Hepatocyte (in vitro differentiated cells): ENCODE measurements at regions not wholly inside any gene's neighbourhood (a gene's known extent, or its start where the extent isn't known, plus 50 kb on each side); places are given as distances from the start of the nearest gene placed in this dataset.

Source experiments
- DNase-seq: peaks from one replicate; pipeline ENCODE4 v3.0.0-alpha.2; 2016; ENCODE audit warnings: low spot score
- H2AFZ ChIP-seq: fragments of 200-600 bp; sonication (generic); 2 replicates; pipeline ENCODE4 v1.6.0; 2016; ENCODE audit warnings: antibody characterized with exemption, mild to moderate bottlenecking
- H3K27ac ChIP-seq: fragments of 200-600 bp; sonication (generic); 2 replicates; pipeline ENCODE4 v1.5.1; 2016; ENCODE audit warnings: mild to moderate bottlenecking
- H3K27me3 ChIP-seq: fragments of 200-600 bp; sonication (generic); 2 replicates; pipeline ENCODE4 v1.6.1; 2016
- H3K36me3 ChIP-seq: fragments of 200-600 bp; sonication (generic); replicated peaks from 2 replicates; pipeline ENCODE4 v1.5.1; 2016; ENCODE audit warnings: low read depth; ENCODE audit not compliant: insufficient read depth
- H3K4me1 ChIP-seq: fragments of 200-600 bp; sonication (generic); 2 replicates; pipeline ENCODE4 v1.5.1; 2016; ENCODE audit warnings: mild to moderate bottlenecking, moderate library complexity; ENCODE audit not compliant: insufficient read depth
- H3K4me2 ChIP-seq: fragments of 200-600 bp; sonication (generic); 2 replicates; pipeline ENCODE4 v1.6.0; 2016
- H3K4me3 ChIP-seq: fragments of 200-600 bp; sonication (generic); 2 replicates; pipeline ENCODE4 v1.5.1; 2016; ENCODE audit warnings: mild to moderate bottlenecking
- H3K79me2 ChIP-seq: fragments of 200-600 bp; sonication (generic); 2 replicates; pipeline ENCODE4 v1.6.0; 2017; ENCODE audit warnings: mild to moderate bottlenecking
- H3K9me2 ChIP-seq: fragments of 200-600 bp; sonication (generic); replicated peaks from 2 replicates; pipeline ENCODE4 v1.6.0; 2017; ENCODE audit warnings: mild to moderate bottlenecking; ENCODE audit not compliant: insufficient read depth
- H3K9me3 ChIP-seq: fragments of 200-600 bp; sonication (generic); 2 replicates; pipeline ENCODE4 v1.5.1; 2016; ENCODE audit warnings: low read depth, mild to moderate bottlenecking
- H4K20me1 ChIP-seq: fragments of 200-600 bp; sonication (generic); 2 replicates; pipeline ENCODE4 v1.6.0; 2016; ENCODE audit warnings: mild to moderate bottlenecking; ENCODE audit not compliant: insufficient read depth, poor library complexity, severe bottlenecking
- CTCF ChIP-seq: fragments of 200-600 bp; sonication (generic); IDR thresholded peaks from 2 replicates; pipeline ENCODE4 v1.5.1; 2016; ENCODE audit warnings: antibody characterized with exemption, mild to moderate bottlenecking; ENCODE audit not compliant: poor library complexity
- EZH2 ChIP-seq: fragments of 200-600 bp; sonication (generic); IDR thresholded peaks from 2 replicates; pipeline ENCODE4 v1.6.1; 2016; ENCODE audit warnings: antibody characterized with exemption, mild to moderate bottlenecking, borderline replicate concordance
- EZH2phosphoT487 ChIP-seq: fragments of 200-600 bp; sonication (generic); IDR thresholded peaks from one replicate; pipeline ENCODE4 v1.6.1; 2018; ENCODE audit warnings: antibody characterized with exemption, mild to moderate bottlenecking, low read depth, moderate library complexity; ENCODE audit not compliant: unreplicated experiment, severe bottlenecking
- WGBS: methylation state at CpG from one replicate; pipeline ENCODE4 v1.1.6; 2016; ENCODE audit warnings: low lambda C conversion rate; ENCODE audit errors: missing lambda C conversion rate; 5-methylcytosine and 5-hydroxymethylcytosine counted together

GRCh38 chr9:129558063-129558550 lies 62.8 kb downstream of the C9orf50 start:
- Histone ChIP-seq H4K20me1 (no peaks in the 10 kb centered on the region), H3K79me2 (no peaks in the 10 kb centered on the region), H3K27ac (peak overlapping the region; percentile 84), H3K9me3 (no peaks in the 10 kb centered on the region), H3K4me2 (peak overlapping the region; percentile 20), H3K4me3 (no peak overlapping the region), H3K4me1 (peaks cover 42% of the 10 kb centered on the region), H3K9me2 (no peaks in the 10 kb centered on the region), H3K36me3 (no peaks in the 10 kb centered on the region), H2AFZ (no peak overlapping the region), H3K27me3 (no peaks in the 10 kb centered on the region)
- no peak for TF ChIP-seq CTCF
- no peak for TF ChIP-seq EZH2phosphoT487
- no peak for TF ChIP-seq EZH2
- 68% methylated on average over 14 of the region's 16 CpGs for WGBS
- DNase-seq = no peak

GRCh38 chr9:129557192-129558036 lies 63.5 kb downstream of the C9orf50 start:
- Histone ChIP-seq H3K36me3 (no peaks in the 10 kb centered on the region), H3K9me2 (no peaks in the 10 kb centered on the region), H2AFZ (peak overlapping the region; percentile 56), H3K79me2 (no peaks in the 10 kb centered on the region), H3K4me2 (peak overlapping the region; percentile 54), H3K27ac (peak overlapping the region; percentile 84), H3K4me1 (peaks cover 42% of the 10 kb centered on the region), H3K9me3 (no peaks in the 10 kb centered on the region), H3K4me3 (no peak overlapping the region), H4K20me1 (no peaks in the 10 kb centered on the region), H3K27me3 (no peaks in the 10 kb centered on the region)
- TF ChIP-seq EZH2 (no peak), CTCF (no peak), EZH2phosphoT487 (no peak)
- DNase-seq = peak; percentile 76
- WGBS = 38% methylated on average over 22 of the region's 24 CpGs

- no peaks in the 10 kb centered on the region for H4K20me1 ChIP-seq
- H3K4me2 ChIP-seq = peak overlapping the region; percentile 54
- H3K36me3 ChIP-seq = no peaks in the 10 kb centered on the region
- peak overlapping the region; percentile 56 for H2AFZ ChIP-seq
- DNase-seq = no peak
- H3K79me2 ChIP-seq = no peaks in the 10 kb centered on the region
- WGBS = 72% methylated on average over 12 of the region's 12 CpGs
- TF ChIP-seq CTCF = no peak
- TF ChIP-seq EZH2 = no peak
- no peak for TF ChIP-seq EZH2phosphoT487
- H3K4me1 ChIP-seq = peaks cover 36% of the 10 kb centered on the region
- H3K4me3 ChIP-seq = no peak overlapping the region
- no peaks in the 10 kb centered on the region for H3K9me3 ChIP-seq
- no peaks in the 10 kb centered on the region for H3K9me2 ChIP-seq
- H3K27ac ChIP-seq = peak overlapping the region; percentile 84
- H3K27me3 ChIP-seq = no peaks in the 10 kb centered on the region
Measured at GRCh38 chr9:129556491-129557191, 64.3 kb downstream of the C9orf50 start.
